K562 (cell line): ENCODE measurements at regions not wholly inside any gene's neighbourhood (a gene's known extent, or its start where the extent isn't known, plus 50 kb on each side); places are given as distances from the start of the nearest gene placed in this dataset.

Experiments
- ARHGAP35 ChIP-seq: fragments of 450-650 bp; IDR thresholded peaks from 2 replicates; pipeline ENCODE4 v1.6.1; 2018; ENCODE audit not compliant: partially characterized antibody
- BMI1 ChIP-seq: fragments of 150-350 bp; IDR thresholded peaks from 2 replicates; pipeline ENCODE4 v1.6.1; 2014; ENCODE audit warnings: low read length
- HEY1 ChIP-seq: fragments of 250-450 bp; sonication (Bioruptor Pico); IDR thresholded peaks from 2 replicates; pipeline ENCODE4 v1.5.0; 2020; ENCODE audit warnings: mild to moderate bottlenecking, moderate library complexity, borderline replicate concordance
- RBM14 ChIP-seq: fragments of 200-400 bp; formaldehyde crosslinking; IDR thresholded peaks from 2 replicates; pipeline ENCODE4 v1.6.1; 2018; ENCODE audit warnings: low read depth, mild to moderate bottlenecking, low read length, moderate library complexity, borderline replicate concordance; ENCODE audit not compliant: insufficient read depth
- SIN3A ChIP-seq, 2 experiments: fragments of 150-350 bp in 1 of 2; IDR thresholded peaks; 2 replicates each; pipeline ENCODE4 v1.6.1; 2011 to 2016; ENCODE audit warnings: borderline replicate concordance in 2 of 2, low read depth in 2 of 2, low read length in 2 of 2, mild to moderate bottlenecking in 2 of 2, moderate library complexity in 2 of 2; ENCODE audit not compliant: control insufficient read depth in 1 of 2
- TBP ChIP-seq: optimal IDR thresholded peaks from 2 replicates; pipeline ENCODE3; 2011; ENCODE audit warnings: low read depth, low read length, improper control_type of control experiment
- YY1 ChIP-seq, 3 experiments: IDR thresholded peaks; 2 replicates each; pipeline ENCODE4 v1.6.1; 2011; ENCODE audit warnings: low read length in 2 of 3, mild to moderate bottlenecking in 2 of 3, moderate library complexity in 2 of 3, borderline replicate concordance in 1 of 3, control low read depth in 1 of 3, low read depth in 1 of 3; ENCODE audit not compliant: insufficient read depth in 3 of 3, insufficient replicate concordance in 2 of 3, control insufficient read depth in 1 of 3, insufficient read length in 1 of 3; ENCODE audit errors: extremely low read depth in 1 of 3
- ZKSCAN3 ChIP-seq: fragments of 250-450 bp; sonication (Bioruptor Pico); IDR thresholded peaks from 2 replicates; pipeline ENCODE4 v1.4.0; 2020
- TF ChIP-seq, protein P1 (sequence below): fragments of 450-650 bp; IDR thresholded peaks from 2 replicates; pipeline ENCODE4 v1.6.1; 2016; ENCODE audit warnings: mild to moderate bottlenecking, moderate library complexity
- TF ChIP-seq, protein P2 (sequence below), 2 experiments: fragments of 450-650 bp in 1 of 2; IDR thresholded peaks; 2 replicates each; pipeline ENCODE4 v1.6.1; 2011 to 2017; ENCODE audit warnings: low read depth in 2 of 2, antibody characterized with exemption in 1 of 2, borderline replicate concordance in 1 of 2, low read length in 1 of 2, mild to moderate bottlenecking in 1 of 2, mixed read lengths in 1 of 2; ENCODE audit not compliant: control insufficient read depth in 1 of 2
- TF ChIP-seq, protein P3 (sequence below): fragments of 250-450 bp; sonication (Bioruptor Pico); IDR thresholded peaks from 2 replicates; pipeline ENCODE4 v1.4.0; 2020; ENCODE audit warnings: mild to moderate bottlenecking

DNA sequence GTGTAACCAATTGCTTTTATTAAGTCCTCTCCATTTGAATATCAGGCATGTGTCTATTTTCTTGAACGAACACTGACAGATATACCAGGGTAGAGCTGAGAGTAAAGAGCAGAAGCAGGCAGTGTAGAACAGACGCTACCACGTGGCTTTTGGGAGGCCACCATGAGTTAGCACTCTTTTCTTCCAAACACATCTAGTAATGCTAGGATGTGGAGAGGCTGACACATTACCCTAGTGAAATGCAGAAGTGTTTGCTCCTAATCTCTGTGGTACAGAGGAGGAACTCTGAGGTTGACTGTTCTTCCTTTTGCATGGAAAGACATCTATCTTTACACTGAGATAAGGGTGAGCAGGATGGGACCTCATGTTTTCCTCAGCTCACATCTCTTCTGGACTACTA lies 216.3 kb downstream of the SATB1 start (continued):
- TF ChIP-seq, protein P1, sequence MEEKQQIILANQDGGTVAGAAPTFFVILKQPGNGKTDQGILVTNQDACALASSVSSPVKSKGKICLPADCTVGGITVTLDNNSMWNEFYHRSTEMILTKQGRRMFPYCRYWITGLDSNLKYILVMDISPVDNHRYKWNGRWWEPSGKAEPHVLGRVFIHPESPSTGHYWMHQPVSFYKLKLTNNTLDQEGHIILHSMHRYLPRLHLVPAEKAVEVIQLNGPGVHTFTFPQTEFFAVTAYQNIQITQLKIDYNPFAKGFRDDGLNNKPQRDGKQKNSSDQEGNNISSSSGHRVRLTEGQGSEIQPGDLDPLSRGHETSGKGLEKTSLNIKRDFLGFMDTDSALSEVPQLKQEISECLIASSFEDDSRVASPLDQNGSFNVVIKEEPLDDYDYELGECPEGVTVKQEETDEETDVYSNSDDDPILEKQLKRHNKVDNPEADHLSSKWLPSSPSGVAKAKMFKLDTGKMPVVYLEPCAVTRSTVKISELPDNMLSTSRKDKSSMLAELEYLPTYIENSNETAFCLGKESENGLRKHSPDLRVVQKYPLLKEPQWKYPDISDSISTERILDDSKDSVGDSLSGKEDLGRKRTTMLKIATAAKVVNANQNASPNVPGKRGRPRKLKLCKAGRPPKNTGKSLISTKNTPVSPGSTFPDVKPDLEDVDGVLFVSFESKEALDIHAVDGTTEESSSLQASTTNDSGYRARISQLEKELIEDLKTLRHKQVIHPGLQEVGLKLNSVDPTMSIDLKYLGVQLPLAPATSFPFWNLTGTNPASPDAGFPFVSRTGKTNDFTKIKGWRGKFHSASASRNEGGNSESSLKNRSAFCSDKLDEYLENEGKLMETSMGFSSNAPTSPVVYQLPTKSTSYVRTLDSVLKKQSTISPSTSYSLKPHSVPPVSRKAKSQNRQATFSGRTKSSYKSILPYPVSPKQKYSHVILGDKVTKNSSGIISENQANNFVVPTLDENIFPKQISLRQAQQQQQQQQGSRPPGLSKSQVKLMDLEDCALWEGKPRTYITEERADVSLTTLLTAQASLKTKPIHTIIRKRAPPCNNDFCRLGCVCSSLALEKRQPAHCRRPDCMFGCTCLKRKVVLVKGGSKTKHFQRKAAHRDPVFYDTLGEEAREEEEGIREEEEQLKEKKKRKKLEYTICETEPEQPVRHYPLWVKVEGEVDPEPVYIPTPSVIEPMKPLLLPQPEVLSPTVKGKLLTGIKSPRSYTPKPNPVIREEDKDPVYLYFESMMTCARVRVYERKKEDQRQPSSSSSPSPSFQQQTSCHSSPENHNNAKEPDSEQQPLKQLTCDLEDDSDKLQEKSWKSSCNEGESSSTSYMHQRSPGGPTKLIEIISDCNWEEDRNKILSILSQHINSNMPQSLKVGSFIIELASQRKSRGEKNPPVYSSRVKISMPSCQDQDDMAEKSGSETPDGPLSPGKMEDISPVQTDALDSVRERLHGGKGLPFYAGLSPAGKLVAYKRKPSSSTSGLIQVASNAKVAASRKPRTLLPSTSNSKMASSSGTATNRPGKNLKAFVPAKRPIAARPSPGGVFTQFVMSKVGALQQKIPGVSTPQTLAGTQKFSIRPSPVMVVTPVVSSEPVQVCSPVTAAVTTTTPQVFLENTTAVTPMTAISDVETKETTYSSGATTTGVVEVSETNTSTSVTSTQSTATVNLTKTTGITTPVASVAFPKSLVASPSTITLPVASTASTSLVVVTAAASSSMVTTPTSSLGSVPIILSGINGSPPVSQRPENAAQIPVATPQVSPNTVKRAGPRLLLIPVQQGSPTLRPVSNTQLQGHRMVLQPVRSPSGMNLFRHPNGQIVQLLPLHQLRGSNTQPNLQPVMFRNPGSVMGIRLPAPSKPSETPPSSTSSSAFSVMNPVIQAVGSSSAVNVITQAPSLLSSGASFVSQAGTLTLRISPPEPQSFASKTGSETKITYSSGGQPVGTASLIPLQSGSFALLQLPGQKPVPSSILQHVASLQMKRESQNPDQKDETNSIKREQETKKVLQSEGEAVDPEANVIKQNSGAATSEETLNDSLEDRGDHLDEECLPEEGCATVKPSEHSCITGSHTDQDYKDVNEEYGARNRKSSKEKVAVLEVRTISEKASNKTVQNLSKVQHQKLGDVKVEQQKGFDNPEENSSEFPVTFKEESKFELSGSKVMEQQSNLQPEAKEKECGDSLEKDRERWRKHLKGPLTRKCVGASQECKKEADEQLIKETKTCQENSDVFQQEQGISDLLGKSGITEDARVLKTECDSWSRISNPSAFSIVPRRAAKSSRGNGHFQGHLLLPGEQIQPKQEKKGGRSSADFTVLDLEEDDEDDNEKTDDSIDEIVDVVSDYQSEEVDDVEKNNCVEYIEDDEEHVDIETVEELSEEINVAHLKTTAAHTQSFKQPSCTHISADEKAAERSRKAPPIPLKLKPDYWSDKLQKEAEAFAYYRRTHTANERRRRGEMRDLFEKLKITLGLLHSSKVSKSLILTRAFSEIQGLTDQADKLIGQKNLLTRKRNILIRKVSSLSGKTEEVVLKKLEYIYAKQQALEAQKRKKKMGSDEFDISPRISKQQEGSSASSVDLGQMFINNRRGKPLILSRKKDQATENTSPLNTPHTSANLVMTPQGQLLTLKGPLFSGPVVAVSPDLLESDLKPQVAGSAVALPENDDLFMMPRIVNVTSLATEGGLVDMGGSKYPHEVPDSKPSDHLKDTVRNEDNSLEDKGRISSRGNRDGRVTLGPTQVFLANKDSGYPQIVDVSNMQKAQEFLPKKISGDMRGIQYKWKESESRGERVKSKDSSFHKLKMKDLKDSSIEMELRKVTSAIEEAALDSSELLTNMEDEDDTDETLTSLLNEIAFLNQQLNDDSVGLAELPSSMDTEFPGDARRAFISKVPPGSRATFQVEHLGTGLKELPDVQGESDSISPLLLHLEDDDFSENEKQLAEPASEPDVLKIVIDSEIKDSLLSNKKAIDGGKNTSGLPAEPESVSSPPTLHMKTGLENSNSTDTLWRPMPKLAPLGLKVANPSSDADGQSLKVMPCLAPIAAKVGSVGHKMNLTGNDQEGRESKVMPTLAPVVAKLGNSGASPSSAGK: peak; percentile 28; the same call in 1 of the 2 replicates
- TF ChIP-seq SIN3A (IDR thresholded peaks at IDR 0.05; ENCODE audit: borderline replicate concordance in 2 of 2, control insufficient read depth in 1 of 2, low read depth in 2 of 2, low read length in 2 of 2): no peak
- TF ChIP-seq YY1 (IDR thresholded peaks at IDR 0.05; ENCODE audit: borderline replicate concordance in 1 of 3, control insufficient read depth in 1 of 3, extremely low read depth in 1 of 3, insufficient read depth in 3 of 3, insufficient read length in 1 of 3, insufficient replicate concordance in 2 of 3, low read depth in 1 of 3, low read length in 2 of 3): no peak
- no peak for TF ChIP-seq BMI1
- no peak for TF ChIP-seq ZKSCAN3 (CRISPR knock-in tag)
- TF ChIP-seq, protein P2, sequence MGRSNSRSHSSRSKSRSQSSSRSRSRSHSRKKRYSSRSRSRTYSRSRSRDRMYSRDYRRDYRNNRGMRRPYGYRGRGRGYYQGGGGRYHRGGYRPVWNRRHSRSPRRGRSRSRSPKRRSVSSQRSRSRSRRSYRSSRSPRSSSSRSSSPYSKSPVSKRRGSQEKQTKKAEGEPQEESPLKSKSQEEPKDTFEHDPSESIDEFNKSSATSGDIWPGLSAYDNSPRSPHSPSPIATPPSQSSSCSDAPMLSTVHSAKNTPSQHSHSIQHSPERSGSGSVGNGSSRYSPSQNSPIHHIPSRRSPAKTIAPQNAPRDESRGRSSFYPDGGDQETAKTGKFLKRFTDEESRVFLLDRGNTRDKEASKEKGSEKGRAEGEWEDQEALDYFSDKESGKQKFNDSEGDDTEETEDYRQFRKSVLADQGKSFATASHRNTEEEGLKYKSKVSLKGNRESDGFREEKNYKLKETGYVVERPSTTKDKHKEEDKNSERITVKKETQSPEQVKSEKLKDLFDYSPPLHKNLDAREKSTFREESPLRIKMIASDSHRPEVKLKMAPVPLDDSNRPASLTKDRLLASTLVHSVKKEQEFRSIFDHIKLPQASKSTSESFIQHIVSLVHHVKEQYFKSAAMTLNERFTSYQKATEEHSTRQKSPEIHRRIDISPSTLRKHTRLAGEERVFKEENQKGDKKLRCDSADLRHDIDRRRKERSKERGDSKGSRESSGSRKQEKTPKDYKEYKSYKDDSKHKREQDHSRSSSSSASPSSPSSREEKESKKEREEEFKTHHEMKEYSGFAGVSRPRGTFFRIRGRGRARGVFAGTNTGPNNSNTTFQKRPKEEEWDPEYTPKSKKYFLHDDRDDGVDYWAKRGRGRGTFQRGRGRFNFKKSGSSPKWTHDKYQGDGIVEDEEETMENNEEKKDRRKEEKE (IDR thresholded peaks at IDR 0.05; ENCODE audit: borderline replicate concordance in 1 of 2, control insufficient read depth in 1 of 2, low read depth in 2 of 2, low read length in 1 of 2): no peak
- TF ChIP-seq HEY1 (CRISPR knock-in tag): no peak
- no peak for TF ChIP-seq RBM14
- TF ChIP-seq ARHGAP35: no peak
- no peak for TF ChIP-seq TBP
- TF ChIP-seq, protein P3, sequence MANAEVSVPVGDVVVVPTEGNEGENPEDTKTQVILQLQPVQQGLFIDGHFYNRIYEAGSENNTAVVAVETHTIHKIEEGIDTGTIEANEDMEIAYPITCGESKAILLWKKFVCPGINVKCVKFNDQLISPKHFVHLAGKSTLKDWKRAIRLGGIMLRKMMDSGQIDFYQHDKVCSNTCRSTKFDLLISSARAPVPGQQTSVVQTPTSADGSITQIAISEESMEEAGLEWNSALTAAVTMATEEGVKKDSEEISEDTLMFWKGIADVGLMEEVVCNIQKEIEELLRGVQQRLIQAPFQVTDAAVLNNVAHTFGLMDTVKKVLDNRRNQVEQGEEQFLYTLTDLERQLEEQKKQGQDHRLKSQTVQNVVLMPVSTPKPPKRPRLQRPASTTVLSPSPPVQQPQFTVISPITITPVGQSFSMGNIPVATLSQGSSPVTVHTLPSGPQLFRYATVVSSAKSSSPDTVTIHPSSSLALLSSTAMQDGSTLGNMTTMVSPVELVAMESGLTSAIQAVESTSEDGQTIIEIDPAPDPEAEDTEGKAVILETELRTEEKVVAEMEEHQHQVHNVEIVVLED (CRISPR knock-in tag): no peak
